BLaER1 (cell line): ENCODE measurements at regions not wholly inside any gene's neighbourhood (a gene's known extent, or its start where the extent isn't known, plus 50 kb on each side); places are given as distances from the start of the nearest gene placed in this dataset.
"Not testable (repeated sequence)": the region's sequence is repeated elsewhere in the genome, so short reads cannot be mapped to it uniquely, and the experiment has no call there.

Experiments used
- H3K27ac ChIP-seq: shearing (Covaris generic); formaldehyde crosslinking; 2 replicates; pipeline ENCODE4 v1.8.1; 2022
- H3K27me3 ChIP-seq: shearing (Covaris generic); formaldehyde crosslinking; 2 replicates; pipeline ENCODE4 v1.8.1; 2022
- H3K36me3 ChIP-seq: shearing (Covaris generic); formaldehyde crosslinking; 2 replicates; pipeline ENCODE4 v1.8.1; 2022
- H3K4me1 ChIP-seq: shearing (Covaris generic); formaldehyde crosslinking; 2 replicates; pipeline ENCODE4 v1.8.1; 2022
- H3K4me2 ChIP-seq: shearing (Covaris generic); formaldehyde crosslinking; 2 replicates; pipeline ENCODE4 v1.8.1; 2022
- H3K4me3 ChIP-seq: shearing (Covaris generic); formaldehyde crosslinking; 2 replicates; pipeline ENCODE4 v1.8.1; 2022
- H3K9ac ChIP-seq: shearing (Covaris generic); formaldehyde crosslinking; 2 replicates; pipeline ENCODE4 v1.8.1; 2022
- H3K9me3 ChIP-seq: shearing (Covaris generic); formaldehyde crosslinking; 2 replicates; pipeline ENCODE4 v1.8.1; 2022
- H4K20me1 ChIP-seq: shearing (Covaris generic); formaldehyde crosslinking; 2 replicates; pipeline ENCODE4 v1.8.1; 2022
- Cebpa-rat ChIP-seq: shearing (Covaris generic); IDR thresholded peaks from 2 replicates; pipeline ENCODE4 v1.8.1; 2022

DNA sequence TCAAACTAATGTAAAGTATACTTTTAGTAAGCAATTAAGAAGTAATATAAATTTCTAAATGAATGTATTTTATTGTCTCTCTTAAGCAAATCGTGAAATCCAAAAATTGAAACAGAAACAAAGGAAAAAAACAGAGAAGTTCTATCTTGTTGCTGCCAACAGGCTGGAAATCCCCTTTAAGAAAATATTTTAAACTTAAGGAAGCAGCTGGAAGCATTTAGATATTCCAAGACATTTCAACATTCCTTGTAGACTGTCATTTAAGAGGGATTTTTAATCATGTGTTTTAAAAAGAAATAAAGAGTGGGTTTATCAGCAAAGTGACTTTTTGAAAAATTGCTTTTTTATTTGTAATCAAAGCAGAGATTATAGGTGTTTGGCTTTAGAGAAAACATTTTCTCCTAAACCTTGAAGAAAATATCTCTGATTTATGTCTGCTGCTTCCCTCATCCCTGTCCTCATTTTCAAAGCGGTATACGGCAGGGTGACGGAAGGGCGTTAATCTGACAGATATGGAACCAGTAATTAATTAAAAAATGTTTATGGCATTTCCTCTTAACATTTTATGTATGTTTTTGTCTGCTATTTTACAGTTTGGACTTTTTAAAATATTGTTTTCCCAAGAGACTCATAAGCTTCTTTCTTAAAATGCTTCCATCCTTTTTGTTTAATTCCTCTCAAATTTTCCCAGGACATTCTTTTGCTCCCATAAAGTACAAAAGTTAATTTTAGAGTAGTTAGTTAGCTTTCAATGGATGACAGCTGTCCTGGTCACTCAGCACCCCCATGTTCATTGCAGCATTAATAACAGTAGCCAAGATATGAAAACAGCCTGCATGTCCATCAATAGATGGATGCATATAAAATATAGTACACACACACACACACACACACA, 245.6 kb downstream of the LURAP1L start:
- no peaks in the 10 kb centered on the region for H3K27me3 ChIP-seq
- H3K4me3 ChIP-seq: no peak overlapping the region
- H3K9me3 ChIP-seq: no peaks in the 10 kb centered on the region
- TF ChIP-seq Cebpa-rat: no peak
- H4K20me1 ChIP-seq: no peaks in the 10 kb centered on the region
- no peak overlapping the region for H3K27ac ChIP-seq
- no peaks in the 10 kb centered on the region for H3K4me1 ChIP-seq
- no peaks in the 10 kb centered on the region for H3K36me3 ChIP-seq
- H3K9ac ChIP-seq: no peak overlapping the region
- H3K4me2 ChIP-seq: no peak overlapping the region

DNA sequence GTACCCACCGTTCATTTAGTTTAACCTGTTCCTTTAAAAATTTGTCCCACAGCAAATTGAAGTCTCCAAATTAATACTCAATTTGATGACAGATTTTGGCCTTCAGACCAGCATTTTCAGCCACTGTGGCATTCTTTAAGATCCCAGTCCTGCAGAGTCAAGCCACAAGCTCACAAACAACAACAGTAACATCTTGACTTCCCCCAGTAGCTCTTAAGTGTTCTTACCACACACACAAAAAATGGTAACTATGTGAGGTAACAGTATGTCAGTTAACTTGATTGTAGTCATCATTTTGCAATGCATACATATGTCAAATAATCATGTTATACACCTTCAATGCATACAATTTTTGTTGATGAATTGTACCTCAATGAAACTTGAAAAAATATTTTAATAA, 247.9 kb downstream of the LURAP1L start:
- no peaks in the 10 kb centered on the region for H3K4me1 ChIP-seq
- H3K9ac ChIP-seq: no peak overlapping the region
- H3K36me3 ChIP-seq: no peaks in the 10 kb centered on the region
- no peaks in the 10 kb centered on the region for H3K9me3 ChIP-seq
- no peaks in the 10 kb centered on the region for H4K20me1 ChIP-seq
- TF ChIP-seq Cebpa-rat: no peak
- H3K4me2 ChIP-seq: no peak overlapping the region
- H3K4me3 ChIP-seq: no peak overlapping the region
- H3K27me3 ChIP-seq: no peaks in the 10 kb centered on the region
- no peak overlapping the region for H3K27ac ChIP-seq

DNA sequence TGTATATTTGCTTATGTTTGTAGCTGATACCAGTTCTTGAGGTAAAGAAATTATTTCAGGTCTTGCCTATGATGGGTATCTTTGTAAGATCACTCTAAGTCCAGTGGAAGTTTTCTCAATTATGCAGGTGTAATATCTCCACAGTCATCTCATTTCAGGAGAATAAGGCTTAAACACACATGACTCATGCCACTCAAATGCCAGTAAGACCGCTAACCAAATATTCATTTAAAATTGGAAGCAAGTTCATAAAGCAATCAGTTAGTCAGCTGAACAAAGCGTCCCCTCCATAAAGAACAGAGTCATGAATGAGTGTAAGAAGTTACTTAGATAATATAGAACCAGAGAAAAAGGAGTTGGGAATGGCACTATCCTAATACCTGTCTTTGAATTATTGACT, 248.7 kb downstream of the LURAP1L start:
- Histone ChIP-seq H3K4me1 (no peaks in the 10 kb centered on the region), H4K20me1 (no peaks in the 10 kb centered on the region), H3K27ac (no peak overlapping the region), H3K9ac (no peak overlapping the region), H3K27me3 (no peaks in the 10 kb centered on the region), H3K9me3 (no peaks in the 10 kb centered on the region), H3K36me3 (no peaks in the 10 kb centered on the region), H3K4me2 (no peak overlapping the region), H3K4me3 (no peak overlapping the region)
- TF ChIP-seq Cebpa-rat: no peak

- Histone ChIP-seq H3K27me3 (no peaks in the 10 kb centered on the region), H4K20me1 (no peaks in the 10 kb centered on the region), H3K36me3 (no peaks in the 10 kb centered on the region), H3K4me3 (no peak overlapping the region), H3K9me3 (no peaks in the 10 kb centered on the region), H3K27ac (no peak overlapping the region), H3K4me2 (no peak overlapping the region), H3K4me1 (no peaks in the 10 kb centered on the region), H3K9ac (no peak overlapping the region)
- no peak for TF ChIP-seq Cebpa-rat
Measured at GRCh38 chr9:13026956-13027355, 252.1 kb downstream of the LURAP1L start.

- Histone ChIP-seq H4K20me1 (no peaks in the 10 kb centered on the region), H3K9ac (no peak overlapping the region), H3K27ac (no peak overlapping the region), H3K4me3 (no peak overlapping the region), H3K9me3 (no peaks in the 10 kb centered on the region), H3K27me3 (no peaks in the 10 kb centered on the region), H3K36me3 (no peaks in the 10 kb centered on the region), H3K4me2 (no peak overlapping the region), H3K4me1 (no peaks in the 10 kb centered on the region)
- no peak for TF ChIP-seq Cebpa-rat
Measured at GRCh38 chr9:13027879-13028278, 251.6 kb downstream of the MPDZ start.

DNA sequence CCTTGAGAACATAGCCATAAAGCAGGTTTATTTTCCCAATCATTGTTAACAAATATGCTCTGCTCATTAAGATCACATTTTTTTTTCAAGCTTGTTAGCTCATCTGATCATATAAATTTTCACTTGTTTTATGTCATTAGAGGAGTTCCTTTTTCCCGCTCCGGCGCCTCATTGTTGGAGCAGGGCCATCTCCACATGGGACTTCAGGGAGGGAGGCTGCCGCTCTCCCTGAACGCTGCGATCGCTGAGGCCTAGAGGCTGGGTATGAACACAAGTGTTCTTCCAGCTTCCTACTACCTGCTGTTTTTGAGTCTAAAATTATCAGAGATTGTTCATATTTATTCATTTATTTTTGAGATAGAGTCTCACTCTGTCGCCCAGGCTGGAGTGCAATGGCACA, 246.9 kb downstream of the MPDZ start:
- no peaks in the 10 kb centered on the region for H4K20me1 ChIP-seq
- no peaks in the 10 kb centered on the region for H3K9me3 ChIP-seq
- H3K27me3 ChIP-seq: no peaks in the 10 kb centered on the region
- no peak overlapping the region for H3K27ac ChIP-seq
- H3K4me1 ChIP-seq: no peaks in the 10 kb centered on the region
- no peak overlapping the region for H3K9ac ChIP-seq
- H3K4me2 ChIP-seq: no peak overlapping the region
- TF ChIP-seq Cebpa-rat: no peak
- no peak overlapping the region for H3K4me3 ChIP-seq
- no peaks in the 10 kb centered on the region for H3K36me3 ChIP-seq

DNA sequence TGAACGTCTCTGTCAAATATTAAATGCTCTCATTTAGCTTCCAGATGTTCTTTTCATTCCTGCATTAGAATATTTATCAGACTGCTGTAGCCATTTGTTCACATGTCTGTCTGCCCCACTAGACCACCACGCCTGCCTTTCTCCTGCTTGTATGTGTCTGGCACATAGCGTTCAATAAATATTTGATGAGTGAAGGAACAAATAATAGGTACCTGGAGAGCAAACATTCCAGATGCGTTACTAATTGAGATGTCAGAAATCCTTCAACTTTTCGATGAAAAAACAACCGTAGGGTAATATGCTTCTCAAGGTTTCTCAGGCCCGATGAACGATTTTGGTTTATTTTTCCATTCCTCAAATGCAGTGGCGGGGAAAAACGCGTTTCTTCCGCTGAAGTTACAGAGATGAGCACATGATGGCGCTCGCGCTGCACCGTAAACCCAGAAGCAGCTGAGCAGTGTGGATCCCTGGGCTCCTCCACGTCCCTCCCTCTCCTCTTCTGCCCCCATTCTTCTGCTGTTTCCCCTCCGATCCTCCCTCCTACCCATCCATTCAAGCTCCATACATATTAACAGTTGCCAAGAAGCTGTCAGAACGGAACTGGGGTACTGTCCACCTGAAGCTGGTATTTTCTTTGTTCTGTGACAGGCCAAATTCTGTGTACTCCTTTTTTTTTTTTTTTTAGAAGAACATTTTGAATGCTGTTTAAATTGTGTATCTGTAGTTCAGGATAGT, 245.4 kb downstream of the MPDZ start:
- no peak for TF ChIP-seq Cebpa-rat
- no peaks in the 10 kb centered on the region for H3K4me1 ChIP-seq
- no peaks in the 10 kb centered on the region for H4K20me1 ChIP-seq
- no peaks in the 10 kb centered on the region for H3K36me3 ChIP-seq
- no peaks in the 10 kb centered on the region for H3K9me3 ChIP-seq
- no peak overlapping the region for H3K9ac ChIP-seq
- H3K4me3 ChIP-seq: no peak overlapping the region
- H3K27ac ChIP-seq: no peak overlapping the region
- no peaks in the 10 kb centered on the region for H3K27me3 ChIP-seq
- H3K4me2 ChIP-seq: no peak overlapping the region

- H3K9me3 ChIP-seq: no peaks in the 10 kb centered on the region
- TF ChIP-seq Cebpa-rat: no peak
- no peak overlapping the region for H3K27ac ChIP-seq
- no peak overlapping the region for H3K9ac ChIP-seq
- H3K4me3 ChIP-seq: no peak overlapping the region
- H3K36me3 ChIP-seq: no peaks in the 10 kb centered on the region
- no peaks in the 10 kb centered on the region for H3K27me3 ChIP-seq
- no peak overlapping the region for H3K4me2 ChIP-seq
- H4K20me1 ChIP-seq: no peaks in the 10 kb centered on the region
- no peaks in the 10 kb centered on the region for H3K4me1 ChIP-seq
Measured at GRCh38 chr9:13034694-13035002, 244.8 kb downstream of the MPDZ start.

DNA sequence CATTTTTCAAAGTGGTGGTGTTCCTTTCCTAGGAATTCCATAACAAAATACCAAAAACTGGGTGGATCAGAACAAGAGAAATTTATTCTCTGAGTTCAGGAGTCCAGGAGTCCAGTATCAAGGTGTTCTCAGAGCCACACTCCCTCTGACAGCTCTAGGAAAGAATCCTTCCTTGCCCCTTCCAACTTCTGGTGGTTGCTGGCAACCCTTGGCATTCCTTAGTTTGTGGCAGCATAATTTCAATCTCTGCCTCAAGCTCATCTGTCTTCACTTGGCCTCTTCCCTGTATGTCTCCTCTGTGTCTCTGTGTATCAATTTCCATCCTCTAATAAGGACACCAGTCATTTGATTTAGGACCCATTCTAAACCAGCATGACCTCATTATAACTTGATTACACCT, 243.7 kb downstream of the MPDZ start:
- no peaks in the 10 kb centered on the region for H3K27me3 ChIP-seq
- no peak overlapping the region for H3K27ac ChIP-seq
- TF ChIP-seq Cebpa-rat: no peak
- no peaks in the 10 kb centered on the region for H4K20me1 ChIP-seq
- H3K4me3 ChIP-seq: no peak overlapping the region
- H3K4me1 ChIP-seq: no peaks in the 10 kb centered on the region
- no peaks in the 10 kb centered on the region for H3K36me3 ChIP-seq
- no peaks in the 10 kb centered on the region for H3K9me3 ChIP-seq
- H3K4me2 ChIP-seq: no peak overlapping the region
- no peak overlapping the region for H3K9ac ChIP-seq

- H3K4me2 ChIP-seq, H3K36me3 ChIP-seq, H3K9ac ChIP-seq, H3K27me3 ChIP-seq, H3K9me3 ChIP-seq, H3K4me1 ChIP-seq, H4K20me1 ChIP-seq, H3K27ac ChIP-seq, H3K4me3 ChIP-seq: not testable (repeated sequence)
Measured at GRCh38 chr9:13037808-13038207, 241.7 kb downstream of the MPDZ start.
